ENCODE measurements at regions not wholly inside any gene's neighbourhood (a gene's known extent, or its start where the extent isn't known, plus 50 kb on each side); places are given as distances from the start of the nearest gene placed in this dataset.

- DNase-seq, result no peak
Observed at GRCh38 chr2:106629981-106630380, 142.8 kb downstream of the CD8B2 start.

GRCh38 chr2:106631281-106631680 lies 144.1 kb downstream of the CD8B2 start:
- DNase-seq, result no peak

DNA sequence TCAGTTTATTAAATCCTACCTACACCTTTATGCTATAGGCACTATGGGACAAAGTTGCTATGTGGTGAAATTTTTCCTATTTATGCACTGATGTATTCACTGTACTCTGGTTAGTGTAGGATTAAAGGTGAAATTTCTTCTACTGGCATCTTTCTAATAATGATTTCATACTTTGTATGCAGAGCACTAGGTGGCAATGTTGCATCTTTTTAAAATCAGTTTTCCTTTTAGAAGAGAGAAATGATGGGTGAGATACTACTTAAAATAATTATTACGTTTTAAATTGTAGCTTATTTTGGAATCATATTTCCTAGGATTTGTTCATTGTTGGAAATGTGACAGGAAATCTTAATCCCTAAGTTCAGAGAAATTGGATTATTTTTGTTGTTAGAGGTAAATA lies 150.9 kb downstream of the CD8B2 start:
- no peak for DNase-seq

GRCh38 chr2:106638580-106638979 lies 151.4 kb downstream of the CD8B2 start:
- no peak for DNase-seq

GRCh38 chr2:106642679-106643078 lies 155.5 kb downstream of the CD8B2 start:
- DNase-seq, result no peak

GRCh38 chr2:106644623-106645022 lies 157.5 kb downstream of the CD8B2 start:
- no peak for DNase-seq

GRCh38 chr2:106646605-106647004 lies 159.4 kb downstream of the CD8B2 start:
- DNase-seq, result no peak

DNA sequence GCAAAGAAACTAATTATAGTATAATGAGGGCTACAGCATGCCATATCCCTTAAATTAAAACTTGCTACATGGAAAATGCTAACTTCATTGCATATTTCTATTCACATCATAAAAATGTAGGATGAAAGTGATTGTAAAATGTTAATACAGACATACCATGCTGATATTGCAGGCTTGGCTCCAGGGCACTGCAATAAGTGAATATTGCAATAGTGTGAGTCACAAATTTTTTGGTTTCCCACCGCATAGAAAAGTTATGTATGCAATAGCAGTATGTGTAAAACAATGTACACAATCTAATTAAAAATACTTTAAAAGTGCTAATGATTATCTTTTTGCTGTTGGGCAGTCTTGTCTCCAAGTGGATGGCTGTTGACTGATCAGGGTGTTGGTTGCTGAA lies 162.1 kb downstream of the CD8B2 start:
- DNase-seq, result no peak

- no peak for DNase-seq
Observed at GRCh38 chr2:106653465-106653864, 166.3 kb downstream of the CD8B2 start.

DNA sequence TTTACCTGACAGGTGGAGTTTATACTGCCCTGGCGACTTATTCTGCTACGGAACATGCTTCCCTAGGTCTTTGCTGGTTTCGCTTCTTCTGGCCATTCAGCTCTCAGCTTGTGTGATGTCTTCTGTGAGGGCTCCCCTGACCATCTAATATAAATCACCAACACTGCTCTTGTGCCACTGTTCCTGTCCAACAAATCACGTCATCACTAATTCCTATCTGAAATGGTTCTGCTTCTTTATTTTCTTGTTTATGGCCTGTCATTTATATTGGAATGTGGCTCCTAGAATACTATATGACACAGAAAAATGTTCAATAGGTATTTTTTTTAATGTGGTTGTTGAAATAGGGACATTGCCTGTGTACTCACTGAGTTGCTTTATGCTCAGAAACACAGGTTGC lies 171.5 kb downstream of the CD8B2 start:
- DNase-seq, result no peak

- DNase-seq, result no peak
Observed at GRCh38 chr2:106664669-106665068, 177.5 kb downstream of the CD8B2 start.

DNA sequence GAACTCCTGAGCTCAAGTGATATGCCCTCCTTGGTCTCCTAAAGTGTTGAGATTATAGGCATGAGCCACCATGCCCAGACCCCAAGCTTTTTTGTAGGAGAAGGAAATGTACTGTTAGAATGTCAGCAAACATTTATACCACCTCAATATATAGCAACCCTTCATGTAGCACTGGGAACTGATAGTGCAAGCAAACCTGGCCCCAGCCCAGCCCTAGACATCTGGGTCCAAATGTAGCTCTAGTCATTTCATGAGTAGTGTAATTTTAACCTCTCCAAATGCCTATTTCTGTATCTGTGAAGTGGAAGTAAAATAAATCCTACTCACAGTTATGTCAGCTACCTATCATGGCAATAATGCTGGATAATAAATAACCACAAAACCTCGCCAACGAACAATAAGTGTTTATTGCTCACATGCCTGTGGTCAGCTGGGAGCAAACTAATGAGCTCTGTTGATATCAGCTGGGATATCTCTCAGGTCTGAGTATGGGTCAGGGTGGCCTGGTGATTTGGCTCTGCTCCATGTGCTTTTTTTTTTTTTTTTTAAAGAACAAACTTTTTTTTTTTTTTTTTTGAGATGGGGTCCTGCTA lies 180.4 kb downstream of the CD8B2 start:
- DNase-seq, result no peak

GRCh38 chr2:106685180-106685897 lies 198.2 kb downstream of the CD8B2 start:
- DNase-seq, result no peak

GRCh38 chr2:106686814-106687213 lies 199.2 kb downstream of the ST6GAL2 start:
- DNase-seq, result no peak

- no peak for DNase-seq
Observed at GRCh38 chr2:106694964-106695470, 190.9 kb downstream of the ST6GAL2 start.

GRCh38 chr2:106695919-106696318 lies 190.0 kb downstream of the ST6GAL2 start:
- DNase-seq, result no peak

DNA sequence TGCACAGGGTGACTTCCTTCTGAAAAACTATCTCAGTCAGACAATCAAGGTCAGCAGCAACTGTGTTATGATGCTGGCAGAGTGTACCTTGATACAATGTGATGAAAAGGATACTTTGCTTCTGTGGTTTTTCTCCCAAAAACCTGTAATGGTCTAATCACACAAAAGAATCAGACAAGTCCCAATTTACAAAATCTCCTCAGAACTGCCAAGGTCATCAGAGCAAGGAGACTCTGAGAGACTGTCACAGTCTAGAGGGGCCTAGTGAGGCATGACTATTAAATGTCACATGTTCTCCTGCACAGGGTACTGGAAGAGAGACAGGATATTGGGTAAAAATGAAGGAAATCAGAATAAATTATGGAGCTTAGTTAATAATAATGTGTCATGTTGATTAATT lies 185.4 kb downstream of the ST6GAL2 start:
- no peak for DNase-seq

- DNase-seq, result no peak
Observed at GRCh38 chr2:106701203-106702022, 184.6 kb downstream of the ST6GAL2 start.

GRCh38 chr2:106703161-106703560 lies 182.8 kb downstream of the ST6GAL2 start:
- DNase-seq, result no peak

- DNase-seq, result no peak
Observed at GRCh38 chr2:106704798-106705197, 181.2 kb downstream of the ST6GAL2 start.

- no peak for DNase-seq
Observed at GRCh38 chr2:106705877-106706276, 180.1 kb downstream of the ST6GAL2 start.

DNA sequence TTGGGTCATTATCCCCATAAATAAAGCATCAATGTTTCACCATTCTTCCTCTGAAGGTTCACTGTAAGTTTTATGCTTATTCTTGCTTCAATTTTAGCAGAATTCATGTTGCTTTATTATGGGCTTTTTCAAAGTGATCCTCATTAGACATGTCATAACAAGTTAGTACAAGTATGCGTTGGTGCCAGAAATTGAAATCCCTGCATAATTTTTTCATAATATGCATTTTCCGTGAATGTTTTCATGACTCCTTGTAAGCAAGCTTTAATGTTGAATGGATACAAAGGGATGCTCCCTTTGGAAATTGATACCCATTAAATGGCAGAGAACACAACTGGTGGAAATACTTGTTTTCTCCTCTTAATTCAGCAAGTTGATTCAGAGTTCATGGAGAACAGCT lies 179.7 kb downstream of the ST6GAL2 start:
- no peak for DNase-seq

GRCh38 chr2:106708209-106708608 lies 177.8 kb downstream of the ST6GAL2 start:
- no peak for DNase-seq

All from occipital lobe (tissue), 1 donor.